ENCODE measurements at regions not wholly inside any gene's neighbourhood (a gene's known extent, or its start where the extent isn't known, plus 50 kb on each side); places are given as distances from the start of the nearest gene placed in this dataset.

GRCh38 chr6:113318575-113318917 is 538.6 kb upstream of the MARCKS start:
- DNase-seq = peak; percentile 58

GRCh38 chr6:113320653-113321052 is 536.5 kb upstream of the MARCKS start:
- no peak for DNase-seq

GRCh38 chr6:113326781-113327180 is 530.4 kb upstream of the MARCKS start:
- no peak for DNase-seq

GRCh38 chr6:113328886-113329381 is 528.2 kb upstream of the MARCKS start:
- no peak for DNase-seq

- no peak for DNase-seq
Measured at GRCh38 chr6:113329942-113330635, 527.1 kb upstream of the MARCKS start.

DNA sequence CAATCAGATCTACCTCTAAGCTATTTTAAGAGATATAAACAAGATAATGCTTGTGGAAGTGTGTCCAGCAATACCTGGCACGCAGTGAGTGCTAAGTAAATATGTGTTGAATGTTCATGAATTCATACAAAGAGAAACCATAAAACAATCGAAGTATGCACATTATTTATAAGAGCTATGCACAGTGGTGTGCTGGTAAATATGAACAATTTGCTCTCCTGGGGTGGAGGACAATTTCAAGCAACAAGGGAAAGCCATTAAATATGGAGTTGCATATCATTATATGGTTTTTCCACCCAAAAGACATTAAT is 526.6 kb upstream of the MARCKS start:
- no peak for DNase-seq

- no peak for DNase-seq
Measured at GRCh38 chr6:113331021-113331420, 526.1 kb upstream of the MARCKS start.

- DNase-seq = no peak
Measured at GRCh38 chr6:113338644-113339043, 518.5 kb upstream of the MARCKS start.

- no peak for DNase-seq
Measured at GRCh38 chr6:113339209-113339608, 517.9 kb upstream of the MARCKS start.

DNA sequence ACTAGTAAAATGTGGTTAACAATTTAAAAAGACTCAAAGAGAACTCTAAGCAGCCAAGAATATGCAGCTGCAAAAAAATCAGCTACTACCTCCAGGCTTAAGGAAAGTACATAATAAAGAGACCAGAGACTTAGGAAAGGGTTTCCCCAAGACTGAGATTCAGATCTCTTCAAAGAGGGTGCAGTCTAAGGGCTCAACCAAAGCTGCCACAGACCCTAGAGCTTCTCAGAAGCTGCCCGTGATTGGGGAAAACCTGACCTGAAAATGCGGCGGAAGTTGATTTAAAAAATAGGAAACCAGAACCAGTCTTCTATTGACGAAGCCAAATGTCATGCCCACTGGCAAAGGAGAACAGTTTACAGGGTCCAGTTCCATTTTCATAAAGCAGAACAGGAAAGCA is 516.8 kb upstream of the MARCKS start:
- DNase-seq = no peak

- no peak for DNase-seq
Measured at GRCh38 chr6:113343940-113344339, 513.2 kb upstream of the MARCKS start.

- DNase-seq = no peak
Measured at GRCh38 chr6:113344969-113345368, 512.2 kb upstream of the MARCKS start.

DNA sequence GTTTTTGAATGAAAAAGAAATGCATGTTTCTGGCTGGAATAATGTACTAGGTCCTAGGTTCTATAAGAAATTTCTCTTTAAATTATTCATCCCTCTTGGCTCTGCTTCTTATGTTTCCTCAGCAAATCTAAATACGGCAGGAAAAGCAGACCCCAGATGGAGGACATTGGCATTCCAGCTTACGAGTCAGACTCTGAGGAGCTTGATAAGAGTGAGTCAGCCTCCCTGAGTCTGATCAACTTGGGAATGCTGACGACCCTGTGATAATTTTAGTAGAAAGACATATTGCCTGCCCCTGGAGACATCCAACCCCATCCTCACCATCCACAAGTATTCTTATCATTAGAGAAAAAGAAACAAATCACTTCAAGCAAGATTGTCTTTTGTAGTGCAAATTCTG is 509.7 kb upstream of the MARCKS start:
- no peak for DNase-seq

GRCh38 chr6:113350461-113350860 is 506.7 kb upstream of the MARCKS start:
- DNase-seq = no peak

DNA sequence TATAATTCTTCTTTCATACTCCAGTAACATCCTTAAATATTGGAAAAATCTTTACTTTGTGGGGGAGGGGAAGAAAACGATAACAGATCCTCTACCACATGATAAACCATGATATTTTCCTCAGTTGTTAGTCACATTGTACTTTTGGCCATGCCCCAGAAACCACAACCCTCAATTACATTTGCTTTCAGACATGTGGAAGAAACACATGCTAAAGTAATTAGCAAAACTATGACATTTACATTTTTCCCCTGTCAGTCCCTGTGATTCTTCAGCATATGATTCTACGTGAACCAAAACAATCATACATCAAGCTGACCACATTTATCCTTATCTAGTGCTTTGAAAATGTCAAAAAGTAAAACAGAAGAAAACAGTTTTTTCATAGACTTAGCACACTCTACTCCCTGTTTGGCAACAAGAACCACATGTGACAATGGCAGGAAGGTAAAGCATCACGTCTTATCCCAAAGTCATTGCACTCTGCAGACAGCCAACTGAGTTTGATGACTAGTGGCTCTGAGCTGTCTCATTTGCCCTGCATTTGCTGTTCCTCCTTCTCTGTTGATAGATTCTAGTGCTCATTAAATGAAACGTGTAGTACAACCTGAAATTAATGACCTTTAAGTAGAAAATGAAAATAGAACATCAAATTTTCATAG is 505.8 kb upstream of the MARCKS start:
- no peak for DNase-seq

DNA sequence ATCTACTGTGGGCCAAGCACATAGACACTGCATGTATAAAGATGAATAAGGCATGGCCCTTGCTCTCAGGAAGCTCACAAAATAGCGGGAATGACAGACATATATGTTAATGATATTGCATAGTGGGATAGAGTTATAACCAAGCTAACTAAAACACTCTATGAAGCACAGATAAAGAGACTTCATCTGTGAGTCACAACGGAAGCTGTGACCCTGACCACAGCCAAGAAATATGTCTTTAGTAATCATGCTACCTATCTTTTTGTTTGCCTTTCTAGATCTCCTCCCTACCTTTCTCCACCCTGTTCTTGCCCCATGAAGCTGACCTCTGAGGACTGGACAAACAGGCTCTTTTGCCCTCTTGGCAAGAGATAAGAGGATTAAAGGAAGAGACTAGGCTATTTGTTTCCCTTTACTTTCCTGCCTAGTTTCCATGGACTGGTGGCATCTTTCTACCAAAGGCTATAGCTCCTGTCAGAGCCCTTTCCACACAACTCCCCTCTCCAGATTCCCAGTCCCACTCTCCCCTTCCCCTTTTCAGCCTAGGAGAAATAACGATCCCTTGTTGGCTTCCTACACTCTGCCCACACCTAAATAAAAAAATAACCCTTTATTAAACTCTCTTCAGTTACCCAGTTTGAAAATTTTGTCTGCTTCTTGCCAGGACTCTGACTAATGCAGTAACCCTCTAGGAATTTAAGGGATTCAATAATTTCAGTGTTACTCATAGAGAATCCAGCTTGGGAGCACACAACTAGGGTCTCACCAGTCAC is 504.9 kb upstream of the MARCKS start:
- DNase-seq = no peak

- DNase-seq = no peak
Measured at GRCh38 chr6:113352831-113353230, 504.3 kb upstream of the MARCKS start.

DNA sequence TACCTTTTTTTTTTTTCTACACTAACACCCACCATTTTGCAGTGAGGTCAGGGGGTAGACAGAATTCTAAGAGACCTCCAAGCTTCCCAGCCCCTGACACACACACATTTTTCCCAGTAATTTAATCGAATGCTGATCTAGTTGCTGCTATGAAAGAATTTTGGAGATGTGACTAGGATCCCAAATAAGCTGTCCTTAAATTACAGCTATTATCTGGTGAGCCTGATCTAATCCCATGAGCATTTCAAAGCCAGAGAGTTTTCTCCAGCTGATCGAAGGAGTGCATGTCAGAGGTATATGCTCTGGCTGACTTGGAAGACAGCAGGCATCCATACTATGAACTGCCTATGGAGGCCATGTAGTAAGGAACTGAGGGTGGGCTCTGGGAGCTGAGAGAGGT is 503.8 kb upstream of the MARCKS start:
- DNase-seq = no peak

DNA sequence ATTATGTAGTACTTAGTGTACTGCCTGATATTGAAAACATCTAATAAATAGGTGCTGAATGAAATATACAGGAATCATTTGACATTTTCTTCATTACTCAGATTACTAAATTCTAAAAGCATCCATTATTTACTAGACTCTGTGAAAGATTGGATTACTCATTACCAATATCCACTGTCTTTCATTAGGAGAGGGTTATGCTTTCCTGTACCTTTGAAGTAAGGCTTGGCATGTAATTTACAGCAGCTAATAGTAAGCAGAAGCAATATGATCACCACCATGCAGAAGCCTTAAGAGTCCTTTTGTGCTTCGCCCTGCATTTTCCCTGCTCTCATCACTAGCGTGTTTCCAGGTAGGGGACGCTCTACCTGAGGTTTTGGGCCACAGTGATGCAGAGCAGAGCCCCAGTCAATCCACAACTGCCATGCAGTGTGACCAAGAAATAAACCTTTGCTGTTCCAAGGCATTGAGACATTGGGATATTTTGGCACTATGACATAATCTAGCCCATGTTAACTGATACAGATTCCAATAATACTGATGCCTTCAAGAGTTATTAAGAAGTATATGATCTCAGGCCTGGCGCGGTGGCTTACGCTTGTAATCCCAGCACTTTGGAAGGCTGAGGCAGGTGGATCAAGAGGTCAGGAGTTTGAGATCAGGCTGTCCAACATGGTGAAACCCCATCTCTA is 502.8 kb upstream of the MARCKS start:
- DNase-seq = no peak

- DNase-seq = no peak
Measured at GRCh38 chr6:113356139-113356538, 501.0 kb upstream of the MARCKS start.

GRCh38 chr6:113357041-113357440 is 500.1 kb upstream of the MARCKS start:
- no peak for DNase-seq

DNA sequence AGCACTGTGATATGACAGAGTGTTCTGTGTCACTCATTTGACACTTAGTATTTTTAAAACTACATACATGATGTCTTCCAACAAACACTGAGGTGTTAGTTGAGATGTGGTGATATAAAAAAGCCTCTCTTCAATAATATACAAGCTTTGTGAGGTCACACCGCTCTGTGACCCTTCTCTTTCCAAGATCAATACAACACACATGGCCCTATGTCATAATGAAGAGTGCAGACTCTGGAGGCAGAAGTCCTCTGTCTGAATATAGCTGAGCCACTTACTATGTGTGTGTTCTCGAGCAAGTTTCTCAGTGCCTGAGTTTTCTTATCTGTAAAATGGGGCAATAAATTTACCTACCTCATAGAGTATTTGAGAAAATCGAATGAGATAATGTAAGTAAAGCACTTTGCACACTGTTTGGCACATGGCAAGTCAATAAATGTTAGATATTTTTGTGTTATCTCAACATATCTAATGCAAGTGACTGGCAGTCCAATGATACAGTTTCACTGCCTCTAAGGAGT is 499.0 kb upstream of the MARCKS start:
- DNase-seq = no peak
